ENCODE measurements at regions not wholly inside any gene's neighbourhood (a gene's known extent, or its start where the extent isn't known, plus 50 kb on each side); places are given as distances from the start of the nearest gene placed in this dataset.

- TF ChIP-seq, protein P1, sequence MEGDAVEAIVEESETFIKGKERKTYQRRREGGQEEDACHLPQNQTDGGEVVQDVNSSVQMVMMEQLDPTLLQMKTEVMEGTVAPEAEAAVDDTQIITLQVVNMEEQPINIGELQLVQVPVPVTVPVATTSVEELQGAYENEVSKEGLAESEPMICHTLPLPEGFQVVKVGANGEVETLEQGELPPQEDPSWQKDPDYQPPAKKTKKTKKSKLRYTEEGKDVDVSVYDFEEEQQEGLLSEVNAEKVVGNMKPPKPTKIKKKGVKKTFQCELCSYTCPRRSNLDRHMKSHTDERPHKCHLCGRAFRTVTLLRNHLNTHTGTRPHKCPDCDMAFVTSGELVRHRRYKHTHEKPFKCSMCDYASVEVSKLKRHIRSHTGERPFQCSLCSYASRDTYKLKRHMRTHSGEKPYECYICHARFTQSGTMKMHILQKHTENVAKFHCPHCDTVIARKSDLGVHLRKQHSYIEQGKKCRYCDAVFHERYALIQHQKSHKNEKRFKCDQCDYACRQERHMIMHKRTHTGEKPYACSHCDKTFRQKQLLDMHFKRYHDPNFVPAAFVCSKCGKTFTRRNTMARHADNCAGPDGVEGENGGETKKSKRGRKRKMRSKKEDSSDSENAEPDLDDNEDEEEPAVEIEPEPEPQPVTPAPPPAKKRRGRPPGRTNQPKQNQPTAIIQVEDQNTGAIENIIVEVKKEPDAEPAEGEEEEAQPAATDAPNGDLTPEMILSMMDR (conservative IDR thresholded peaks at IDR 0.05; ENCODE audit: low read depth, low read length), result no peak
- TF ChIP-seq EZH2 (IDR thresholded peaks at IDR 0.05; ENCODE audit: borderline replicate concordance, low read depth, low read length, poor library complexity, severe bottlenecking), result no peak
Measured at GRCh38 chr2:43128559-43128955, 97.8 kb downstream of the ZFP36L2 start.
